ENCODE measurements at regions not wholly inside any gene's neighbourhood (a gene's known extent, or its start where the extent isn't known, plus 50 kb on each side); places are given as distances from the start of the nearest gene placed in this dataset.

GRCh38 chr1:23634840-23635651 lies 56.6 kb upstream of the RPL11 start:
- TF ChIP-seq SUZ12 (IDR thresholded peaks at IDR 0.05; ENCODE audit: extremely low read depth, insufficient read depth, insufficient read length) (no peak), ZNF274 (IDR thresholded peaks at IDR 0.05; ENCODE audit: low read depth, low read length) (no peak), YY1 (IDR thresholded peaks at IDR 0.05; ENCODE audit: insufficient read depth, insufficient read length) (no peak)
